GM21529 (cell line): ENCODE measurements at regions not wholly inside any gene's neighbourhood (a gene's known extent, or its start where the extent isn't known, plus 50 kb on each side); places are given as distances from the start of the nearest gene placed in this dataset.
"Not testable (repeated sequence)": the region's sequence is repeated elsewhere in the genome, so short reads cannot be mapped to it uniquely, and the experiment has no call there.

Experiments used
- ATAC-seq: cut with Tn5 transposase; IDR thresholded peaks from one replicate; pipeline ENCODE4 v1.9.1; 2021; ENCODE audit not compliant: unreplicated experiment

DNA sequence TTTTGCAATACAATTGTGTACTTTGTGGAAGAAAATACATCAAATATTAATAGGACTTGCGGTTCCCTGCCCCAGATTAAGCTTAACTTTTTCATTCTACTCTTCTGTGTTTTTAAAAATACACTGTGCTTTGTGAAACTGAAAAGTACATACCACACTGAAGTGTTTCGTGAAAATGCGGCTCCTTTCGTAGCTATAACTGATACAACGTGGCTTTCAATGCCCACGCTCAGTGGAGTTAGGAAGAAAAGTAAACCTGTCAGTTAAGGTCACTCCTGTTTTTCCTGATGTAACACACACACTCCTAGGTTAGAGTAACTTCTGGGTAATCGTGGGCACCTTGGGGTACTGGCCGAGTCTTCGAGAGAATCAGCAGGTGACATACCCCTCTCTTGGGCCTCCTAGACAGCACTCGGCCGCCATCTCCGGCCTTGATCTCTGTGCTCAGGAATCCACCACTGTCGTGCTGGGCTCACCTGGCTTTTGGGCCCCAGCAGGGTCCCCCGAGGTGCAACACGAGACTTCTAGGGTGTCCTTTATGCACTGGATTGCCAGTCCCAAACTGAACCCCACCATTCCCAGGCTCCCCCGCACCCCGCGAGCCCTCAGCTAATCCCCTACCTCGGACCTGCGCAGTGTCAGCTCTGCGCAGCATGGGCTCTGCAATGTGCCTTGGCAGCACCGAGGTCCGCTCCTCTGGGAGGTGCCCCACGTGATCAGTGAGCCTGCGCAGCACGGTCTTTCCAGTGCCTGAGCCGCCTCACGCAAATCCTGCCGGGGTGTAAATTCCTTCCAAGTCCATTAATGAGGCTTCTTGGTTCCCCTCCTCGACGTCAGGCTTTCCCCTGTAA, 162.6 kb upstream of the INTU start:
- ATAC-seq, result no peak

DNA sequence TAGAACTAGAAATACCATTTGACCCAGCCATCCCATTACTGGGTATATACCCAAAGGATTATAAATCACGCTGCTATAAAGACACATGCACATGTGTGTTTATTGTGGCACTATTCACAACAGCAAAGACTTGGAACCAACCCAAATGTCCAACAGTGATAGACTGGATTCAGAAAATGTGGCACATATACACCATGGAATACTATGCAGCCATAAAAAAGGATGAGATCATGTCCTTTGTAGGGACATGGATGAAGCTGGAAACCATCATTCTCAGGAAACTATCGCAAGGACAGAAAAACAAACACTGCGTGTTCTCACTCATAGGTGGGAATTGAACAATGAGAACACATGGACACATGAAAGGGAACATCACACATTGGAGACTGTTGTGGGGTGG, 154.5 kb upstream of the INTU start:
- ATAC-seq, result not testable (repeated sequence)

DNA sequence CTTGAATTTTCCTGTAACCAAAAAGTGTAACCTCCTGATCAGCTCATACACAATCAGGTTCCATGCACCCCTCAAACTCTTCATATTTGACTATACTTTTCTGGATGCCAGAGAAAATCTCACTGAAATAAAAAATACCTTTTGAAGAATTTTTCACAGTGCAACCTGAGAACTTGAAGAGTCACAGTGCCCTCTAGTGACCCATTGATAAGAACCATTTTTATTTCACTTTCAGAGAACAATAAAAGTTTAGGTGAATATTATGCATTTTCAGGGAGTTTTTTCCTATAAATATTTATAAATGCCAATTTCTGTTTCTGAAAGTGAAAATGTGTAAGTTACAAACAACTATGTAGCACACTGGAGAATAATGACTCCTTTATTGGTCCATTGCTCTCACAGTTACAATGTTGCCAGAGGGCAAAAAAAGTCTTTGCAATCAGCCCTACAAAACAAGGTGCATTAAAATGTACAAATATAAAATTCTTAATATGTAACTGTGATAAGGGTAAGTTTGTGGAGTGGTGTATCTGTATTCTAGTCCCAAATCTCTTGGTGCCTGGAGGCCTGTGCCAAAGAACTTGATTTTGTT, 153.6 kb upstream of the INTU start:
- peak; percentile 52 for ATAC-seq

DNA sequence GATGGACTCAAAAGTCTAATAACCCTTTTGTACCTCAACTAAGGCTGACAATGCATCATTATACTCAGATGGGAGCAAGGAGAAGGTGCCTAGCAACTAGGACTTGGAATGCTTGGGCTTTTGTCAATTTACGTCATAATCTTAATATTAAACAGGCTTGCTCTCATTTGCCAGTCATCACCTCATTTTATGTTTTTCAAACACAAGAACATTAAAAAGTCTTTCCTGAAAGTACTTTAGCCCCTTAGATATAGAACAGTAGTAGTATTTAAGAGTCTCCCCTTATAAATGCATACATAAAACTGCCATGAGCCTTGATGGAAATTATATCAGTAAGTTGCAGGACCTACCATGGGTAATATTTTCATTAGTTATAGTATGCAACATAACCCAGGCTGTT, 150.7 kb upstream of the INTU start:
- ATAC-seq, result no peak

DNA sequence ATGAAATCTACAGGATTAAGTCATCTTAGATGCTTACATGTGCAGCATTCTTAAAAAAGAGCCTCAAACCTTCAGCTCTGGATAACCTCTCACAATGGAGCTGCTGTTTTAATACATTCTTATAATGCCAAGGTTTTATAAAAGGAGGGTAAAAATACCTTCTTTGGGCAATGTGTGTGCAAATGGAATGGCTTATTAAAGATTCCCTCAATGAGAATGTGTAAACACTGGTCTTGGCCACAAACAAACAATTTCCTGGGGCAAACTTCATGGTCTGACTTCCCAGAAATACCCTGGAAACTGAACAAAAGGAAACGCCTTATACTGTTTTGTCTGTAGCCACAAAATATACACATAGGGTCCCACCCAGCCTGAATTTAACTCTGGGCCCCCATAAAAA, 148.6 kb upstream of the INTU start:
- no peak for ATAC-seq

DNA sequence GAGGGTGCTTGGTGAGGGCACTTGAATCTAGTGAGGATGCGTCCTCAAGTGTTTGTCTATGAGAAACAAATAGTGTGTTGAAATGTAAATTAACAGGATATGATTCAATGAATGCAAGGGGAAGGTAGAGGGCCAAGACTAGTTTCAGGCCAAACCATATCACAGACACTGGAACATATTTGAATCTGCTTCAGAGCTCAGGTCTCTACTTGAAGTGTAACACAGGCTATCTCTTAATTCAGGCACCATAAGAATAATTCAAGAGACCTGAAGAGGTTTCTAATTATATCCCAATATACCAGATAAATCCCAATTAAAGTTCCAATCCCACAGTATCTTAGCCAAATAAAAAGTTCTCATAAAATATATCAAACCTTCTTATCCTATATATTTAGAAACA, 146.5 kb upstream of the INTU start:
- no peak for ATAC-seq

DNA sequence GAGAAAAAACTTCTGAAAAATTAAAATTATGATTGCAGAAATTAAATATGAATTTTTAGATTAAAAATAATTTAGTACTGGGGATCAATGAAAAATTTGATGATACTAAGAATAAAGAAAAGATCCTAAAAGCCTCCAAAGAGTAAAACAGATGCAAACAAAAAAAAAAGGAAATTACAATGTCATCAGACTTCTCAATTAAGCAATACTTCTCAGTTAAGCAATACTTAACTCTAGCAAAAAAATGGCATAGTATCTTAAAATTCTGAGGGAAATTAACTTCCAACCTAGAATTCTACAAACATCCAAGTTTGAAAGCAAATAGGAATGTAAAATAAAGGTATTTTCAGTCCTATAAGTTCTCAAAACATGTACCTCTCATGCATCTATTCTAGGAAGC, 141.2 kb upstream of the INTU start:
- ATAC-seq, result no peak

DNA sequence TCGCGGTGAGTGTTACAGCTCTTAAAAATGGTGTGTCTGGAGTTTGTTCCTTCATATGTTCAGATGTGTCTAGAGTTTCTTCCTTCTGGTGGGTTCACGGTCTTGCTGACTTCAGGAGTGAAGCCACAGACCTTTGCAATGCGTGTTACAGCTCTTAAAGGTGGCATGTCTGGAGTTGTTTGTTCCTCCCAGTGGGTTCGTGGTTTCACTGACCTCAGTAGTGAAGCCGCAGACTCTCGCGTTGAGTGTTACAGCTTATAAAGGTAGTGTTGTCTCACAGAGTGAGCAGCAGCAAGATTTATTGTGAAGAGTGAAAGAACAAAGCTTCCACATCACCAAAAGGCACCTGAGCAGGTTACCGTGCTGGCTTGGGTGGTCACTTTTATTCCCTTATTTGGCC, 135.9 kb upstream of the INTU start:
- ATAC-seq, result not testable (repeated sequence)

DNA sequence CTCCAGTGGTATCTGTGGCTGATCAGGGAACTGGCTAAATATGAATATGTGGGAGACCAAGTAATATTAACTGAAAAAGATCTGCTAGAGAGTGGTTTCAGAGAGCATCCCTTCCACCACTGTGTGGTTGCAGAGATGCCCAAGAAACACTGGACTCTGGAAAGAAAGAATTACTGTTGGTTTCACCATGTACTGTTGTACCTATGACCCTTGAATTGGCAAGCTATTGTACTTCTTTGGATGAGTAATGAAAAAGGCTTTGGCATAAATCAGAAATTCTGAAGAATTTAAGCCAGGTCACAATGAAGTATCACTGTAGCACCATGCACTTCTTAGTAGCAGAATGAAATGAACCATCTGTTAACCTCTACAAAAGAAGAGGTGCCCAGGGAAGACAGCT, 134.4 kb upstream of the INTU start:
- ATAC-seq, result no peak

DNA sequence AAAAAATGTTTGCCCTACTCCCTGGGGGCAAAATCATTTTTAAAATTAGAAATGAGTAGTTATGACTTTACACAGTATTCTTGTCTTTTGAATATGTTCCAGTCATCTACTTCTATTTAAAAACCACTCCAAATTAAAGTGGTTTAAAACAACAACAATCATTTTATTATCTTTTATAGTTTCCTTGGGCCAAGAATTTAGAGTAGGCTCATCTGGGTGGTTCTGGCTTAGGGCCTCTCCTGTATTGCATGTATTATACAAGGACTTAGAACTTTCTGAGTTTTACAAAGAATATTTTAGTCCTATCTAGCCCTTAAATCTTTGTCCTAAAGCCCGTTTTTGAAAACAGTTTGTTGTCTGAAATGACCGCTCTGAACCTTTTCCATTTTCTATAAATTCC, 132.5 kb upstream of the INTU start:
- ATAC-seq, result no peak

DNA sequence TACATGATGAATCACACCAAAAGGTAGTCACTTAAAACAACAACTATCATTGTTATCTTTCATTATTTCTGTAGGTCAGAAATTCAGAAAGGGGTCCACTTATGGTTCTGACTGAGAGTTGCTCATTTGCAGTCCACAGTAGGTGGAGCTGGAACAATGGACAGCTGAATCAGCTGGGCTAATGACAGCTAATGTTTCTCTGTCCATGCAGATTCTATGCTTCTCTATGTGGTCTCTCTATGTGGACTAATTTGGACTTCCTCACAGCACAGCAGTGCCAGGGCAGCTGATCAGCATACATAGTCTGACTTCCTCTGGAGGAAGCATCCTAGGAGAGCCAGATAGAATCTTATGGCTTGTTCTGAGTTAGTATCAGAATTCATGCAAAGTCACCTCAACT, 131.7 kb upstream of the INTU start:
- no peak for ATAC-seq

DNA sequence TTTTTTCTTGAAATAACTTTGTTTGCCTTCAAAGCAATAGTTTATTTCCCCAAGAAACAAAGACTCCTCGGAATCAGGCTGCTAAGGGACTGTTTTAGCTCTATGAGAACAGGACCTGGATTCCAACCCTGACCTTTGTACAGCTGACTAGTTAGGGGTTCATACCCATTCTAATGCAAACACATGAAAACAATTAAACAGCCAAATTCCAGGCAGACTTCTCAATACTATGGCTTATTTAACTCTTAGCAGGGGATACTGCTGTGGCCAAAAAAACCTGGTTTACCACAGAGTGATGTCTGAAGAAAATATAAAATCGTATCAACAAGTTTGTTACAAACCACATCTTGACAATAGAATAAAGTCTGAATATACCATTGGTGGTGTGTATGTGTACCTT, 129.6 kb upstream of the INTU start:
- no peak for ATAC-seq

DNA sequence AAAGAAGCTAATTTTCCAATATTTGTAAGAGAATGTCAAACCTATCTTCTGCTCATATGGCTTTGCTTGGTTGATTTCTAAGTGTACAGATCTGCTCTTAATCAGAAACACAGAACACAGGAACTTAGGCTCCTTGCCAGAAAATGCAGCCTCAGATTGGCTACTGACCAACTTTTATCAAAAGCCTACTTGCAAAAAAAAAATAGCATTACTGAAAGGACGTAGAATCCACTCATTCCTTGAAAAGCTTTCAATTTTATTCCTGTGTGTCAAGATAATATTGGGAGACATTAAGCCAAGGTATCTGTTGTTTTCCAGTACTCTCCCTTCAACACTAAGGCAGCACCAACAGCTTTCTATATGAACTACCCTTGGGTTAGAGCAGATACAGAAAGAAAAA, 127.6 kb upstream of the INTU start:
- ATAC-seq, result no peak

DNA sequence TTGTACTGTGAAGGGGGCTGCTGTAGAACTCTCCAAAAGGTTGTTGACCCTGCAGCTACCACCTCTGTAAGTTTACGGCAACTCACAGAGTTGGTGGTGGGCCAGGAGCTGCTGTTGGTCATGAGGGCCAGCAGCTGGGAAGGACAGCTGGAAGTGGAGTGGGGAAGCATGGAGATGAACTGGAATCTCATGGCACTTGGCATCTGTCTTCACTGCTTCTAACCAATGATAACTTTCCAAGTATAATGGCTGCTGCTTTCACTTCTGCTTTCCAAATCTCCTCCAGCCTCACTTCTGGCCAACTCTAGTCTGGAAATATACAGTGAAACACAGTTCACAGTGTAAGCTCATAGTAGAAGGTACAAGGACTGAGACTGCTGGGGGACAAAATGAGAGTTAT, 126.5 kb upstream of the INTU start:
- ATAC-seq, result no peak

DNA sequence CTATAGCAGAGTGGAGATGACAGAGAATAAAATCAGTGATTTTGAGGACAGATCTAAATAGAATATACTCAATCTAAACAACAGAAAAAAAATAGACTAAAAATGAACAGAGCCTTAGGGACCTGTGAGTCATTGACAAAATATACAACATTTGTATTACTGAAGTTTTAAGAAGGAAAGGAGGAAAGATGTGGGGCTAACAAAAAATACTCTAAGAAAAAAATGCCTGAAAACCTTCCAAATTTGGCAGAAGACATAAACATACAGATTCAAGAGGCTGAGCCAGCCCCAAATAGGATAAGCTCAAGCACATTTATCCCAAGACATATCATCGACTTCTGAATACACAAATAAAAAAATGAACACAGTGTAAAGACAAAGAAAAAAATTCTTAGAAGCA, 123.6 kb upstream of the INTU start:
- no peak for ATAC-seq

DNA sequence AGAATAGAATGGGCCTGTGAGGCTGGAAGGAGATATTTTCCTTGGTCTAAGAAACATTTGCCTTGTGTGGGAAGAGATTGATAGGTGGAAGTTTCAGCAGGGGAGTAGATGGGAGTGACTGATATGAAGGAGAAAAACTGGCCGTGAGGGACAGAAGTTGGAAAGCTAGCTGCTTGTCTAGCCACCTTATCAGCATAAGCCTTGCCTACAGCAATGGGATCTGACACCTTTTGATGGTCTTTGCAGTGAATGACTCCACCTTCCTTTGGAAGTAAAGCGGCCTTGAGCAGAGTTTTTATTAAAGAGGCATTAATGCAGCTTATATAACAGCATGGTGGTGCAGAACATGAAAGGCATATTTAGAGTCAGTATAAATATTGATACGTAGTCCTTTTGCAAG, 120.1 kb upstream of the INTU start:
- ATAC-seq, result not testable (repeated sequence)

DNA sequence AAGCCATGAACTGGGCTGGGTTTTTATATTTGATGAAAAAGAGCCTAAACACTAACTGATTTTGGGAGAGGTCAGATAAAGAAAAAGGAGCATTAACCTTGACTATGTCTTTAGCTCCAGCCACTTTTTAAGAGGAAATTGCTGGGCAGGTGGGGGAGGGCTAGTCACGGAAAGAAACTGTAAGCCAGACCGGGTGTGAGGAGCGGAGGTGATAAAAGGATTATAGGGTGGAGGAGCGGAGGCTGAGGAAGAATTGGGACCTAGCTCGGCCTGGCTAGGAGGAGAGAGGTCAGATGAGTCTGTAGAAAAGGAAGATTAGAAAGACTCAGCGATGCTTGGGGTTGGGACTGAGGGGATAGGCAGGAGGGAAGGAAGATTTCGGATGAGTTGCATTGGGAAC, 117.5 kb upstream of the INTU start:
- not testable (repeated sequence) for ATAC-seq

DNA sequence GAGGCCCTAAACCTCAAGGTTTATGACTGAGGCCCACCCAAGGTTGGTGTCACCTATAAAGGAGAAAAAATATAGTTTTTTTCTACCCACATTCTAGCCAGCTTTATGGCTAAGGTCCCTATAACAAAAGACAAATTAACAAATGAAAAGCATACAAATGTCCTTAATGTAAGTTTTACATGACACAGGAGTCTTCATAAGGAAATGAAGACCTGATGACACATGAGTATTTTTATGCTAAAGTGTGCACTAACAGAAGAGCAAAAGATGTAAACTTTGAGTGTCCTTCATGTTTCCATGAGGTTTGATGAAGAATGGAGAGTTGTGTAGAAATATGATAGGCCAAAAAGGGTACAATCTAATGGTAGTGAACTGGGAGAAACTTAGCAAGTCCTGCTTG, 114.7 kb upstream of the INTU start:
- ATAC-seq, result no peak

DNA sequence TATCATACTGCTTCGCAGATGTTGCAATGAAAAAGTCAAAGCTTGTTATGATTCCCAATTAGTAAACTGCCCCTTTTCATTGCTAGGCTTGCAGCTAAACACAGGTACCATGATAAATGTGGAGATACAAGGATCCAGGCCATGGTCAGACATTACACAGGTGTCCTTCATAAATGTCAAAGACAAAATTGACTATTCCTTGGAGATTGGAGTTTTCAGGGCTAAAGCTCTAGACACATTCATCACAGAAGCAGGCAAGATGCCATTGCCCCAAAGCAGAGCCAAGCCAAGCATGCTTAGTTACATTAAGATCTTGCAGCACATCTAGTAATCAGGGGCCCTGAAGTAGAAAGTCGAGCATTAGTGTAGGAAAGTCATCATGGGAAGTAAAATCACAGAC, 111.3 kb upstream of the INTU start:
- ATAC-seq, result no peak

DNA sequence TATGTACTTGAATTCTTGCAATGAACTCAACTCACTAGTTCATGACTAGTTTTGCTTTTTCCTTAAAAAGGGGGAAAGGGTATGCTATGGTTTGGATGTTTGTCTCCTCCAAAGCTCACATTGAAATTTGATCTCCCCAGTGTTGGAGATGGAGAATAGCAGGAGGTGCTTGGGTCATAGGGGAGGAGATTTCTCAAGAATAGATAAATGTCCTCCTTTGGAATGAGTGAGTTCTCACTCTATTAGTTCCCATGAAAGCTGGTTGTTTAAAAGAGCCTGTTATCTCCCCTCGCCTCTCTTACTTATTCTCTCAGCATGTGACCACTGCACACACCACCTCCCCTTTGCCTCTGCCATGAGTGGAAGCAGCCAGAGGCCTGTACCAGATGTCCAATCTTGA, 109.4 kb upstream of the INTU start:
- ATAC-seq, result no peak

DNA sequence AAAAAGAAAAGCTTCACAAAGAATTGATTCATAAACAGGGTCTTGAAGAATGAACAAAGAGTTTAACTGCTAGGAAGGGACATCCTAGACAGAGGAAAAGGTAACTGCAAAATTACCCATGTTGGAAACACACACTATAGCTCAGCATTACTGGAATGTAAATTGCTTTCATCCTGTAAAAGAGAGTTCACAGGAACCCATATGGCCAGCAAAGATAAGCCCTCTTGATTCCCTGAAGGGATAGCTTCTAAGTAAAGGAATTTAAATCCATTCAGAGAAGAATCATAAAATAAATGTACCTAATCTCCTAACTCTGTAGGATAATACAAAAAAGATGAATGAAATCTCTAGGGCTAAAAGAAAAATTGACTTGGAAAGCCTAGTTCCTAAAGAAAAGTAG, 107.1 kb upstream of the INTU start:
- no peak for ATAC-seq

DNA sequence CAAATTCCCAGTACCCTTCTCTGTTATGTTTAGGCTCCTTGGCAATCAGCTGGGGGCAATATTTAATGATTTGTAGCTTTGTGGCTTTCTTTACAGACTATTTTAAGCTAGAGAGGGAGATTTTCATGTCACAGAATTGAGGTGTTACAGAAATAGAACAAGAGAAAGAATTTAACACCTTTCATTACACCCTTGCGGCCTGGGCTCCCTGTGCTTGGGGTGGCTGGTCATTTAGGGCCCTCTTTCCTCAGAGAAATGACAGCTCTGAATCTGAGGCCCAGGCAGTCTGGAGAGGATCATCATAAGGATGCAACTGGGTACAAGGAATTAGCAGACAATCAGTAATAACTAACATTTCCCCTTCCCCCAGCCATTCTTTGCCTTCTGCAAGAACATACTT, 104.5 kb upstream of the INTU start:
- ATAC-seq, result no peak

DNA sequence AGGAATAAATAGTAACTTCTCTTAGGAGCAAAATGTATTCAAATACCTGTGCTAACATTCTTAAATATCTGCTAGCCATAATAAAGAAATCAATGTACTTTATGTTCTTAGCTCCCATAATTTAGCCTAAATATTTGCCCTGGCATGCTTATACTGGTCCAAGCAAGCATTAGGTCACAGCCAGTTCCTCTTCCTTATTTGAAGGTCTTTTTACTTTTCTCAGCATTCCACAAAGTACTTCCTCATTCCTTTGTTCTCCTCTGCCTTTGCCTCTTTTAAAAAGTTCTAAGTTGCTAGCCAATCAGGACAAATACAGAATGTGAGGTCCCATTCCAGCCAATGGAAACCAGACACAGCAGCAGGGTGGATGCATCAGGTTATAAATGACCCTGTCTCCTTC, 102.9 kb upstream of the INTU start:
- ATAC-seq, result not testable (repeated sequence)
